ENCODE measurements at regions not wholly inside any gene's neighbourhood (a gene's known extent, or its start where the extent isn't known, plus 50 kb on each side); places are given as distances from the start of the nearest gene placed in this dataset.
A peak's percentile ranks its signal among the peaks of the same experiment; 100 is the strongest.

GRCh38 chr3:176683382-176683781 lies 513.9 kb downstream of the TBL1XR1 start:
- no peaks in the 10 kb centered on the region for H3K9me3 ChIP-seq (replicated peaks; ENCODE audit: control insufficient read depth, insufficient read depth, low read depth, low read length)
- 0% methylated on average over 2 of the region's 2 CpGs for WGBS (ENCODE audit: insufficient coverage, low coverage, missing lambda C conversion rate)

GRCh38 chr3:176663837-176664831 lies 533.1 kb downstream of the TBL1XR1 start:
- H3K27me3 ChIP-seq (ENCODE audit: control insufficient read depth in 2 of 2, insufficient read depth in 2 of 2, low read length in 2 of 2) = no peaks in the 10 kb centered on the region
- H3K27ac ChIP-seq (ENCODE audit: extremely low read depth, low read depth, low read length) = no peak overlapping the region
- no peaks in the 10 kb centered on the region for H3K9me3 ChIP-seq (replicated peaks; ENCODE audit: control insufficient read depth, insufficient read depth, low read depth, low read length)
- FAIRE-seq = peak; percentile 89
- in situ Hi-C loops (cut with MboI) (loop anchor here (5.0 kb wide), 1 partner anchor 152 kb away; no protein-coding TSS in a partner anchor), intact Hi-C loops (cut with micrococcal nuclease) (loop anchor here (1.0 kb wide), 1 partner anchor 150 kb away; no protein-coding TSS in a partner anchor)
- H4K20me1 ChIP-seq (replicated peaks; ENCODE audit: control insufficient read depth, insufficient read depth, low read length) = no peaks in the 10 kb centered on the region
- no peak overlapping the region for H3K4me2 ChIP-seq (ENCODE audit: insufficient read depth, low read length)
- DNase-seq (ENCODE audit: extremely low read depth in 1 of 4, low spot score in 3 of 4) = peak in 2 of 4 experiments; percentile 18 to 67
- 17% methylated on average over 8 of the region's 8 CpGs for WGBS (ENCODE audit: insufficient coverage, low coverage, missing lambda C conversion rate)
- peak overlapping the region; percentile 41; the same call in 1 of the 2 replicates for H2AFZ ChIP-seq (ENCODE audit: low read depth, low read length)
- H3K79me2 ChIP-seq (ENCODE audit: control insufficient read depth, insufficient read depth, low read length) = no peaks in the 10 kb centered on the region
- ChIA-PET POLR2A (interaction anchor here (1.2 kb wide), 1 partner anchor 150 kb away, joined by 3 read pairs; no protein-coding TSS in a partner anchor), CTCF (ENCODE audit: low intra/inter-chr PET ratio) (interaction anchor here (0.5 to 1.6 kb wide), 2 partner anchors 103 to 150 kb away, joined by 3 to 7 read pairs; no protein-coding TSS in a partner anchor)
- H3K4me3 ChIP-seq = no peak overlapping the region
- H3K9me1 ChIP-seq (ENCODE audit: control insufficient read depth, insufficient read depth, low read length) = no peaks in the 10 kb centered on the region
- H3K36me3 ChIP-seq (ENCODE audit: control insufficient read depth, insufficient read depth, low read length) = no peaks in the 10 kb centered on the region
- no TSS peak for BruUV-seq (replicated peaks)
- H3K9ac ChIP-seq (ENCODE audit: insufficient read depth in 1 of 2, low read depth in 2 of 2, low read length in 2 of 2) = no peak overlapping the region
- H3K4me1 ChIP-seq (replicated peaks in 1 of 2; ENCODE audit: control insufficient read depth in 2 of 2, insufficient read depth in 2 of 2, low read length in 2 of 2) = peaks cover 0 to 9% of the 10 kb centered on the region in 2 experiments; a peak in 2 of 5 replicates
- peak; percentile 77 for ATAC-seq
- no peak for TF ChIP-seq RBM34 (IDR thresholded peaks at IDR 0.05; ENCODE audit: borderline replicate concordance, insufficient read depth, low read length)
- no peak for TF ChIP-seq NCOA4 (IDR thresholded peaks at IDR 0.05; ENCODE audit: partially characterized antibody)
- no peak for TF ChIP-seq ETV5 (CRISPR knock-in tag; IDR thresholded peaks at IDR 0.05; ENCODE audit: low read depth)
- TF ChIP-seq NCOA2 (IDR thresholded peaks at IDR 0.05; ENCODE audit: partially characterized antibody in 2 of 2) = no peak
- TF ChIP-seq ZNF316 (IDR thresholded peaks at IDR 0.05) = peak; percentile 66
- no peak for TF ChIP-seq ADNP (tag; IDR thresholded peaks at IDR 0.05)
- TF ChIP-seq SNRNP70 (optimal IDR thresholded peaks at IDR 0.05; ENCODE audit: low read depth, low read length) = no peak
- TF ChIP-seq HOXB6 (CRISPR knock-in tag; IDR thresholded peaks at IDR 0.05; ENCODE audit: borderline replicate concordance) = no peak
- TF ChIP-seq ZNF24 (IDR thresholded peaks at IDR 0.05) = no peak
- TF ChIP-seq ZNF780A (CRISPR knock-in tag; IDR thresholded peaks at IDR 0.05) = no peak
- peak; percentile 34; the same call in 1 of the 2 replicates for TF ChIP-seq FOXJ2 (tag; IDR thresholded peaks at IDR 0.05)
- peak; percentile 45; the same call in 1 of the 2 replicates for TF ChIP-seq C11orf30 (IDR thresholded peaks at IDR 0.05; ENCODE audit: low read depth)
- TF ChIP-seq ZNF133 (CRISPR knock-in tag; IDR thresholded peaks at IDR 0.05) = no peak

More at GRCh38 chr3:176683382-176683781, 513.9 kb downstream of the TBL1XR1 start:
- Histone ChIP-seq H3K9me1 (ENCODE audit: control insufficient read depth, insufficient read depth, low read length) (no peaks in the 10 kb centered on the region), H3K4me3 (no peak overlapping the region), H3K79me2 (ENCODE audit: control insufficient read depth, insufficient read depth, low read length) (no peaks in the 10 kb centered on the region), H3K27me3 (ENCODE audit: control insufficient read depth in 2 of 2, insufficient read depth in 2 of 2, low read length in 2 of 2) (0 out of 5 replicates have a peak, but pooled peaks cover 0 to 5% of the 10 kb centered on the region in 2 experiments), H3K4me2 (ENCODE audit: insufficient read depth, low read length) (no peak overlapping the region), H3K4me1 (replicated peaks in 1 of 2; ENCODE audit: control insufficient read depth in 2 of 2, insufficient read depth in 2 of 2, low read length in 2 of 2) (no peaks in the 10 kb centered on the region; a peak in 1 of 5 replicates), H4K20me1 (replicated peaks; ENCODE audit: control insufficient read depth, insufficient read depth, low read length) (no peaks in the 10 kb centered on the region), H3K36me3 (ENCODE audit: control insufficient read depth, insufficient read depth, low read length) (no peaks in the 10 kb centered on the region), H2AFZ (ENCODE audit: low read depth, low read length) (no peak overlapping the region), H3K27ac (ENCODE audit: extremely low read depth, low read depth, low read length) (no peak overlapping the region), H3K9ac (ENCODE audit: insufficient read depth in 1 of 2, low read depth in 2 of 2, low read length in 2 of 2) (no peak overlapping the region)
- in situ Hi-C loops (cut with MboI) = no loop called here
- no peak for TF ChIP-seq KAT2B (IDR thresholded peaks at IDR 0.05; ENCODE audit: low read depth, low read length)
- no peak for TF ChIP-seq MYNN (IDR thresholded peaks at IDR 0.05)
- TF ChIP-seq MYNN (CRISPR knock-in tag; IDR thresholded peaks at IDR 0.05) = no peak
- no peak for TF ChIP-seq SIN3B (IDR thresholded peaks at IDR 0.05; ENCODE audit: low read depth)
- ChIA-PET POLR2A (no interaction called here), CTCF (ENCODE audit: low intra/inter-chr PET ratio) (no interaction called here)
- no peak for ATAC-seq
- FAIRE-seq = no peak
- intact Hi-C loops (cut with micrococcal nuclease) = no loop called here
- no peak for DNase-seq (ENCODE audit: extremely low read depth in 1 of 4, low spot score in 3 of 4)
- BruUV-seq (replicated peaks) = no TSS peak

All from K562 (cell line).